ENCODE measurements at regions not wholly inside any gene's neighbourhood (a gene's known extent, or its start where the extent isn't known, plus 50 kb on each side); places are given as distances from the start of the nearest gene placed in this dataset.

DNA sequence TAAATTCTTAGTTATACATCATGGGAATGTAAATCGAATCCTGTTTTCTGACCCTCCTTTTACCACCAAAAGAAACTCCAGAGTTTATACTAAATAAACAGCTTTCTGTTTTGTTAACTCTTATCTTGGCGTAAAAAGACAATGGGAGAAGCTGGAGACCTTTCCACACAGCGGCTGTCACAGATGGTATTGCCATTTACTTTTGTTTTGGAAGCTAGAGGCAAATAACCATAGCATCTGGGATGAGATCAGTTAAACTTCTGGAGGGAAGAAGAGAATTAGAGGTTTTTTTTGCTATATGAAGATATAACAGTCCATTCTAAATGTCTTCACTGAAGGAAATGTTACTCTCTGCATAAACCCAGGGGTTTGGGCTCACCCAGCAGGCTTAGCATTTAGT lies 258.9 kb downstream of the REEP3 start:
- in situ Hi-C loops (cut with MboI; ENCODE audit: low sequenced_read_pairs, unreplicated experiment), result no loop called here
- DNase-seq (ENCODE audit: low spot score), result no peak
- no peak for TF ChIP-seq CTCF (IDR thresholded peaks at IDR 0.05; ENCODE audit: borderline replicate concordance, control extremely low read depth, extremely low read depth, insufficient read depth, missing control alignments)

DNA sequence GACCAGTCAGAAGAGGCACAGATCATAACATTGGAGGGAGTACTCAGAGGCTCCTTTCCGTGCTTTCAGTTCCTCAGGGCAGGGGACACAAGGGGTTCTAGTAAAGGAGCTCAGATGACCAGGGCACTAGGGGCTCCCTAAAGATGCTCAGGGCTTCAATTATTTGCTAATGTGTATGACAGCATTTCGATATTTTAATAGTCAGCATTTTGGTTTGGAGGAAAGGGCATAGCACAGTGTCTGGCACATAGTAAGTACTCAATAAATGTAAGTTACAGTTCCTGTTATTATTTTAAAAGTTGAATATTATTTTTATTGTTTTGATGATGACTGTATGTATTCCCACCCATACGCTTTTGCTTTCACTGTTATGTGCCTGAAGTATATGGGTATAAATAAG lies 260.0 kb downstream of the REEP3 start:
- no peak for TF ChIP-seq CTCF (IDR thresholded peaks at IDR 0.05; ENCODE audit: borderline replicate concordance, control extremely low read depth, extremely low read depth, insufficient read depth, missing control alignments)
- in situ Hi-C loops (cut with MboI; ENCODE audit: low sequenced_read_pairs, unreplicated experiment), result no loop called here
- no peak for DNase-seq (ENCODE audit: low spot score)

DNA sequence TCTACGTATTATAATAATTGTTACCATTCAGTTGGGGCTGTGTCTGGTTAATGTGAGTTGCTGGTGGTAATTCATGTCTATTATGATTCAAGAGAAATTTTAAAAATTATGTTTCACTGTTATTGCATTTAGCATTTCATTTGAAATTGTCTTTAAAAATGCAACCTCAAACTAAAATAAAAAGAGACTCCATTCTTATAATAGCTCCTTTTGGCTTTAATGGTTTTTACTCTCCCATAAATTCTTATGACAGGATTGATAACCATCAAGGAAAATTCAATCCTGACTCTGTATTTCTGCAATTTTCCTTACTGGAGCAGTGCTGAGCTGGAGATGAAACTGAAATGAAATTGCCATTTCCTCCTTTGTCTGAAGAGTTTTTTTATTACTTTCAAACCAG lies 262.7 kb downstream of the REEP3 start:
- no peak for TF ChIP-seq CTCF (IDR thresholded peaks at IDR 0.05; ENCODE audit: borderline replicate concordance, control extremely low read depth, extremely low read depth, insufficient read depth, missing control alignments)
- no peak for DNase-seq (ENCODE audit: low spot score)
- in situ Hi-C loops (cut with MboI; ENCODE audit: low sequenced_read_pairs, unreplicated experiment), result no loop called here

DNA sequence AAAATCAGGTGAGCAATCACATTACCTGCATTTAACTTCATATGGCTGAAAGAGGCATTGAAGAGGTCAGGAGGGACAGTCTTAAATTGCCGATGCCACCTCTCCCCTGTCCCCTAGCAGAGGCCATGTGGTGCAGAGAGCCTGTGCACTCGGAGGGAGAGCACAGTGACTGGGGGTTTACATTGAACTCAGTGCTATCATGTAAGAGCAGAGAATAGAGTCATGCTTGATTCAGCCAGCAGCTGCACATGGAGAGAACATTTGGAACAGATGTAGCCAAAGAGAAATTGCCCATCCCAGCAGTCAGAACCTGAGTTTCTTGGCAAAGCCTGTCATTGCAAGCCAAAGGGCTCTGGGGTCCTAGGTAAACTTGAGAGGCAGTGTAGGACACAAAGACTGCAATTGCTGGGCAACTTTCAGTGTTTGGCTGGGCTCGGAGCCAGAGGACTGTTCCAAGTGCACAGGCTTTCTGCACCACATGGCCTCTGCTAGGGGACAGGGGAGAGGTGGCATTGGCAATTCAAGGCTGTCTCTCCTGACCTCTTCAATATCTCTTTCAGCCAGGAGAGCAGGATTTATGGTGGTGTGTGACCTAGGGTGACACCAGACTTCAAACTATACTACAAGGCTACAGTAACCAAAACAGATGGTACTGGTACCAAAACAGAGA lies 267.1 kb downstream of the REEP3 start:
- no peak for DNase-seq (ENCODE audit: low spot score)
- no peak for TF ChIP-seq CTCF (IDR thresholded peaks at IDR 0.05; ENCODE audit: borderline replicate concordance, control extremely low read depth, extremely low read depth, insufficient read depth, missing control alignments)
- in situ Hi-C loops (cut with MboI; ENCODE audit: low sequenced_read_pairs, unreplicated experiment), result no loop called here

DNA sequence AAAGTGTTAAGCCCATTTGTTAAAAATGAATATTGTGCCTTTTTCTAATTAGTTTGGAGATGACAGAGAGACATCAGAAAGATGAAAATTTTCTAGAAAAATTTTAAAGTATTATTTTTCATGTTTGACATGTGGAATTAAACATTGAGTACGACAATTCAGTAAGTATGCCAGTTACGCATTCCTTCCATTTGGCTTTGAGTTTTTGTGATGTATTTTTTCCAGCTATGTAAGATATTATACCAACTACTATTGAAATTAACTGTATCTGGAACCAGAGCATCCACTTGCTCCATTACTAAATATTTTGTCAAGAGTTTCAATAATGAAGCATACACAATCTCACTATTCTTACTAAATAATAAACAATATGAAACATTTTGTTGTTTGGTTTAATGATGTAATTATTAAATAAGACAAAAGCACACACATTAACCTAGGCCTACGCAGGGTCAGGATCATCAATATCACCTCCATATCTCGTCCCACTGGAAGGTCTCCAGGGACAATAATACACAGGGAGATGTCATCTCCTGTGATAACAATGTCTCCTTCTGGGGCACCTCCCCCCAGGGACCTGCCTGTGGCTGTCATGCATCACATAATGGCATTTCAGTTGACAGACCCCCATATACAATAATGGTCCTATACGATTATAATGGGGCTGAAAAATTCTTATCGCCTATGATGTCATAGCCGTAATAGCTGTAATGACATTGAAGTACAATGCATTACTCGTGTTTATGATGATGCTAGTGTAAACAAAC lies 274.1 kb downstream of the REEP3 start:
- no peak for DNase-seq (ENCODE audit: low spot score)
- in situ Hi-C loops (cut with MboI; ENCODE audit: low sequenced_read_pairs, unreplicated experiment), result no loop called here
- no peak for TF ChIP-seq CTCF (IDR thresholded peaks at IDR 0.05; ENCODE audit: borderline replicate concordance, control extremely low read depth, extremely low read depth, insufficient read depth, missing control alignments)

- no peak for DNase-seq (ENCODE audit: low spot score)
- in situ Hi-C loops (cut with MboI; ENCODE audit: low sequenced_read_pairs, unreplicated experiment), result no loop called here
- no peak for TF ChIP-seq CTCF (IDR thresholded peaks at IDR 0.05; ENCODE audit: borderline replicate concordance, control extremely low read depth, extremely low read depth, insufficient read depth, missing control alignments)
Measured at GRCh38 chr10:63798599-63799498, 277.6 kb downstream of the REEP3 start.

Measured in GM13976 (cell line).